Gastrocnemius medialis (tissue), 4 donors: ENCODE measurements at regions not wholly inside any gene's neighbourhood (a gene's known extent, or its start where the extent isn't known, plus 50 kb on each side); places are given as distances from the start of the nearest gene placed in this dataset.
"Not testable (repeated sequence)": the region's sequence is repeated elsewhere in the genome, so short reads cannot be mapped to it uniquely, and the experiment has no call there.

ENCODE experiments used
- ATAC-seq, 2 donors: fragments of 150-250 bp; one replicate each; pipeline ENCODE4 v1.9.1; 2016
- DNase-seq, 2 donors: peaks; one replicate each; pipeline ENCODE4 v3.0.0-alpha.2; 2019
- H3K27ac ChIP-seq, 4 donors: fragments of 200-600 bp; sonication (generic); 1 replicate in 1 of 4; 2 replicates in 3 of 4; pipeline ENCODE4 v1.5.1; 2016 to 2018; ENCODE audit warnings: mild to moderate bottlenecking in 2 of 4, moderate library complexity in 1 of 4
- H3K27me3 ChIP-seq, 3 donors: fragments of 200-600 bp; sonication (generic) in 2 of 3; 1 replicate in 1 of 3; 2 replicates in 2 of 3; pipeline versions ENCODE4 v1.5.1 to v1.6.0; 2016 to 2019; ENCODE audit warnings: mild to moderate bottlenecking in 1 of 3, moderate library complexity in 1 of 3
- H3K36me3 ChIP-seq, 2 donors: fragments of 200-600 bp; sonication (generic) in 1 of 2; one replicate each; pipeline ENCODE4 v1.5.1; 2017 to 2018
- H3K4me1 ChIP-seq, 2 donors: fragments of 200-600 bp; sonication (generic) in 1 of 2; one replicate each; pipeline ENCODE4 v1.5.1; 2016 to 2017; ENCODE audit warnings: mild to moderate bottlenecking in 2 of 2
- H3K4me3 ChIP-seq, 4 donors: fragments of 200-600 bp; sonication (generic) in 3 of 4; 1 replicate in 1 of 4; 2 replicates in 3 of 4; pipeline ENCODE4 v1.5.1; 2016 to 2019; ENCODE audit warnings: mild to moderate bottlenecking in 2 of 4
- H3K9me3 ChIP-seq, 3 donors: fragments of 200-600 bp; sonication (generic) in 2 of 3; 1 replicate in 1 of 3; 2 replicates in 2 of 3; pipeline ENCODE4 v1.5.1; 2016 to 2019
- POLR2A ChIP-seq, 2 donors: fragments of 450-650 bp; IDR thresholded peaks; one replicate each; pipeline ENCODE4 v1.6.1; 2017; ENCODE audit warnings: antibody characterized with exemption in 2 of 2, mild to moderate bottlenecking in 2 of 2, moderate library complexity in 2 of 2
- in situ Hi-C, 4 donors: fragments of 200-750 bp; cut with MboI; loops; one replicate each; pipeline versions ENCODE4 v1.15.0 to v1.8.0; 2017; ENCODE audit warnings: low sequenced_read_pairs in 4 of 4
- intact Hi-C: fragments of 100-400 bp; cut with DNase I; formaldehyde crosslinking; loops from one replicate; pipeline ENCODE4 v1.15.1; 2023; ENCODE audit warnings: low total_unique reads
- TF ChIP-seq, protein P1 (sequence below), 5 experiments: fragments of 450-650 bp in 3 of 5; fragments of 200-600 bp in 2 of 5; sonication (generic) in 2 of 5; IDR thresholded peaks in 4 of 5; conservative IDR thresholded peaks in 1 of 5; 1 replicate in 4 of 5; 2 replicates in 1 of 5; pipeline ENCODE4 v1.5.1; 2016 to 2019; ENCODE audit warnings: antibody characterized with exemption in 5 of 5, mild to moderate bottlenecking in 3 of 5, moderate library complexity in 3 of 5

DNA sequence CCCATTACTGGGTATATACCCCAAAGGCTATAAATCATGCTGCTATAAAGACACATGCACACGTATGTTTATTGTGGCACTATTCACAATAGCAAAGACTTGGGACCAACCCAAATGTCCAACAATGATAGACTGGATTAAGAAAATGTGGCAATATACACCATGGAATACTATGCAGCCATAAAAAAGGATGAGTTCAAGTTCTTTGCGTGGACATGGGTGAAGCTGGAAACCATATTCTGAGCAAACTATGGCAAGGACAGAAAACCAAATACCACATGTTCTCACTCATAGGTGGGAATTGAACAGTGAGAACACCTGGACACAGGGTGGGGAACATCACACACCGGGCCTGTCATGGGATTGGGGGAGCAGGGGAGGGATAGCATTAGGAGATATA is 54.4 kb upstream of the MUCL1 start:
- in situ Hi-C loops, H3K36me3 ChIP-seq, H3K4me3 ChIP-seq, H3K27me3 ChIP-seq, DNase-seq, ATAC-seq, H3K27ac ChIP-seq, H3K9me3 ChIP-seq, intact Hi-C loops, H3K4me1 ChIP-seq: not testable (repeated sequence)

DNA sequence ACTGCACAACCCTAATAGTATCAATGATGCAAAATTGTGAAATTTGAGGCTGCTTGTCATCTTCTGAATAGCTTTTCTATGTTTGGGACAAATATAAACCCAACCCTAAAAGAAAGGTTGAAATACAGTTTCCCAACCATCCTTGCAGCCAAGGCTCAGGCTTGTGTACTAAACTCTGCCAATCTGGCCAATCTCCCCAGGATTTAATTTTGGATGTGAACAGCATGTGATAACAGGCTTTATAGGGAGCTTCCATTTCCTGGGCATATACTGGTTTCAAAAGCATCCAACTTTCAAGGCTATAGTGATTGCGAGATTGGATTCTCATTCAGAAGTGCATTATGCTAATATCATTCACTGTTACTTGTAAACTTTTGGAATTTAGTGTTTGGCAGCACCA is 55.7 kb upstream of the MUCL1 start:
- intact Hi-C loops = no loop called here
- ATAC-seq = no peak
- Histone ChIP-seq H3K4me1 (no peaks in the 10 kb centered on the region), H3K4me3 (no peak overlapping the region), H3K27me3 (no peaks in the 10 kb centered on the region), H3K9me3 (no peaks in the 10 kb centered on the region), H3K27ac (no peak overlapping the region), H3K36me3 (no peaks in the 10 kb centered on the region)
- TF ChIP-seq, protein P1, sequence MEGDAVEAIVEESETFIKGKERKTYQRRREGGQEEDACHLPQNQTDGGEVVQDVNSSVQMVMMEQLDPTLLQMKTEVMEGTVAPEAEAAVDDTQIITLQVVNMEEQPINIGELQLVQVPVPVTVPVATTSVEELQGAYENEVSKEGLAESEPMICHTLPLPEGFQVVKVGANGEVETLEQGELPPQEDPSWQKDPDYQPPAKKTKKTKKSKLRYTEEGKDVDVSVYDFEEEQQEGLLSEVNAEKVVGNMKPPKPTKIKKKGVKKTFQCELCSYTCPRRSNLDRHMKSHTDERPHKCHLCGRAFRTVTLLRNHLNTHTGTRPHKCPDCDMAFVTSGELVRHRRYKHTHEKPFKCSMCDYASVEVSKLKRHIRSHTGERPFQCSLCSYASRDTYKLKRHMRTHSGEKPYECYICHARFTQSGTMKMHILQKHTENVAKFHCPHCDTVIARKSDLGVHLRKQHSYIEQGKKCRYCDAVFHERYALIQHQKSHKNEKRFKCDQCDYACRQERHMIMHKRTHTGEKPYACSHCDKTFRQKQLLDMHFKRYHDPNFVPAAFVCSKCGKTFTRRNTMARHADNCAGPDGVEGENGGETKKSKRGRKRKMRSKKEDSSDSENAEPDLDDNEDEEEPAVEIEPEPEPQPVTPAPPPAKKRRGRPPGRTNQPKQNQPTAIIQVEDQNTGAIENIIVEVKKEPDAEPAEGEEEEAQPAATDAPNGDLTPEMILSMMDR (IDR thresholded peaks at IDR 0.05 in 4 of 5, conservative IDR thresholded peaks at IDR 0.05 in 1 of 5) = no peak
- no peak for TF ChIP-seq POLR2A (IDR thresholded peaks at IDR 0.05)
- DNase-seq = no peak
- in situ Hi-C loops = no loop called here

DNA sequence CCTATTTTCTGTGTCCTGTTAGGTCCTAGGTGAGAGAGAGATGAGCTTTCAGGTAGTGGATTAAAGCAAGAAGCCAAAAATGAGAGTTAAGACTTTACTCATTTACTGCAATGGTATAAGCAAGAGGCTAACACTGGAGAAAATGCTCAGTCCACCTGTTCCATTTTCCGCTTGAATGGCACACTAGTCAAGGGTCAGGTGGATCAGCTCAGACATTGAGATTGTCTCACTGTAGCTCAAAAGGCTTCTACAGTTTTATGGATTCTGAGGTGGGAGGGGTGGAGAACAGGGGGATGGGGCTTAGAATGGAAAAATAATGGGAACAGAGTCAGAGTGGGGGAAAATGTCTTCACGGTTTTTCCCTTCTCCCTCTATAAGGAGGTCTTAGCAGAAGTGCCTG is 57.3 kb upstream of the MUCL1 start:
- TF ChIP-seq, protein P1 (IDR thresholded peaks at IDR 0.05 in 4 of 5, conservative IDR thresholded peaks at IDR 0.05 in 1 of 5) = no peak
- TF ChIP-seq POLR2A (IDR thresholded peaks at IDR 0.05) = no peak
- H3K9me3 ChIP-seq = no peaks in the 10 kb centered on the region
- in situ Hi-C loops = no loop called here
- no peak for DNase-seq
- no peaks in the 10 kb centered on the region for H3K4me1 ChIP-seq
- intact Hi-C loops = no loop called here
- no peaks in the 10 kb centered on the region for H3K27me3 ChIP-seq
- H3K4me3 ChIP-seq = no peak overlapping the region
- H3K36me3 ChIP-seq = no peaks in the 10 kb centered on the region
- no peak for ATAC-seq
- no peak overlapping the region for H3K27ac ChIP-seq

DNA sequence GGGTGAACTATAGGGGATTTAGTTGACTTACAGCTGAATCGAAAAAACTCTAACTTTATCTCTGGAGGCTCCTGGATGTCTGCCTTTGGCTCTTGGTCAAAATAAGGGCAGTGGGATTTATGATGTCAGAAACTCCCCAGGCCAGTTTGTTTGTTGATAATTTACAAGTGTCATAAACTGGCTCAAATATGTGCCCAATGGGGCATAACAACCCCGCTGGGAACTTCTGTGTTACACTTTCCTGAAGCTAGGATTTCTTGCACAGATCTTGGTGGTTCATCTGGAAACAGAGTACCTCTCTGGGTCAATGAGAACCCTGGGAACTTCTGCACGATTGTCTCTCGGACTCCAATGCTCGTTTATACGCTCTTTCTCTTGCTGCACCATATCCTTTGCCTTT is 58.7 kb upstream of the MUCL1 start:
- in situ Hi-C loops (no loop called here), intact Hi-C loops (no loop called here)
- no peak for TF ChIP-seq POLR2A (IDR thresholded peaks at IDR 0.05)
- TF ChIP-seq, protein P1 (IDR thresholded peaks at IDR 0.05 in 4 of 5, conservative IDR thresholded peaks at IDR 0.05 in 1 of 5) = no peak
- ATAC-seq = no peak
- Histone ChIP-seq H3K4me1 (no peaks in the 10 kb centered on the region), H3K4me3 (no peak overlapping the region), H3K36me3 (no peaks in the 10 kb centered on the region), H3K27me3 (no peaks in the 10 kb centered on the region), H3K9me3 (no peaks in the 10 kb centered on the region), H3K27ac (no peak overlapping the region)
- no peak for DNase-seq

DNA sequence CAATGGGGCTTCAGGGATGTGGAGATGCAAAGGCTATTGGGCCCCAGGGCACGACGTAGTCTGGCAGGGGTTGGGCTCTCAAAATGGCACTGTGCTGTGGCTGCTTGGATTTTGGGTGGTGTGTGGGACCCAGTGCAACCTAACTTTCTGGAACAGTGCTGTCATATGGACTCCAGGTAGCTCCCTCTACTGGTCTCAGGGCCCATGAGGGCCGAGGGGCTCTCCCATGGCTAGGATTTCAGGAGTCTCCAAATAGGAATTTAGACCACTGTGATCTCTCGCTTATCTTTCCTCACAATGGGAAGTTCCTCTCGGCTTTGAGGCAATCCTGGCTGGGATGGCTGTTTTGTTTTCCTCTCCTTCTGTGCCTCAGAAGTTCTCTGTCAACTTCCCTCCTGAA is 68.2 kb upstream of the MUCL1 start:
- no peak for DNase-seq
- TF ChIP-seq, protein P1 (IDR thresholded peaks at IDR 0.05 in 4 of 5, conservative IDR thresholded peaks at IDR 0.05 in 1 of 5) = no peak
- TF ChIP-seq POLR2A (IDR thresholded peaks at IDR 0.05) = no peak
- in situ Hi-C loops = no loop called here
- no peaks in the 10 kb centered on the region for H3K36me3 ChIP-seq
- no peak overlapping the region for H3K27ac ChIP-seq
- no peaks in the 10 kb centered on the region for H3K4me1 ChIP-seq
- no peaks in the 10 kb centered on the region for H3K27me3 ChIP-seq
- no peak for ATAC-seq
- intact Hi-C loops = no loop called here
- no peak overlapping the region for H3K4me3 ChIP-seq
- no peaks in the 10 kb centered on the region for H3K9me3 ChIP-seq
